ENCODE measurements at regions not wholly inside any gene's neighbourhood (a gene's known extent, or its start where the extent isn't known, plus 50 kb on each side); places are given as distances from the start of the nearest gene placed in this dataset.

GRCh38 chr9:25310961-25311360, 367.3 kb downstream of the TUSC1 start:
- TF ChIP-seq SUZ12 (IDR thresholded peaks at IDR 0.05; ENCODE audit: extremely low read depth, insufficient read depth, insufficient read length) (no peak), YY1 (IDR thresholded peaks at IDR 0.05; ENCODE audit: insufficient read depth, insufficient read length) (no peak)
